HG02588 (cell line): ENCODE measurements at regions not wholly inside any gene's neighbourhood (a gene's known extent, or its start where the extent isn't known, plus 50 kb on each side); places are given as distances from the start of the nearest gene placed in this dataset.
"Not testable (repeated sequence)": the region's sequence is repeated elsewhere in the genome, so short reads cannot be mapped to it uniquely, and the experiment has no call there.

Experiments
- ATAC-seq: cut with Tn5 transposase; IDR thresholded peaks from one replicate; pipeline ENCODE4 v1.9.1; 2021; ENCODE audit warnings: mild to moderate bottlenecking, moderate library complexity; ENCODE audit not compliant: unreplicated experiment

DNA sequence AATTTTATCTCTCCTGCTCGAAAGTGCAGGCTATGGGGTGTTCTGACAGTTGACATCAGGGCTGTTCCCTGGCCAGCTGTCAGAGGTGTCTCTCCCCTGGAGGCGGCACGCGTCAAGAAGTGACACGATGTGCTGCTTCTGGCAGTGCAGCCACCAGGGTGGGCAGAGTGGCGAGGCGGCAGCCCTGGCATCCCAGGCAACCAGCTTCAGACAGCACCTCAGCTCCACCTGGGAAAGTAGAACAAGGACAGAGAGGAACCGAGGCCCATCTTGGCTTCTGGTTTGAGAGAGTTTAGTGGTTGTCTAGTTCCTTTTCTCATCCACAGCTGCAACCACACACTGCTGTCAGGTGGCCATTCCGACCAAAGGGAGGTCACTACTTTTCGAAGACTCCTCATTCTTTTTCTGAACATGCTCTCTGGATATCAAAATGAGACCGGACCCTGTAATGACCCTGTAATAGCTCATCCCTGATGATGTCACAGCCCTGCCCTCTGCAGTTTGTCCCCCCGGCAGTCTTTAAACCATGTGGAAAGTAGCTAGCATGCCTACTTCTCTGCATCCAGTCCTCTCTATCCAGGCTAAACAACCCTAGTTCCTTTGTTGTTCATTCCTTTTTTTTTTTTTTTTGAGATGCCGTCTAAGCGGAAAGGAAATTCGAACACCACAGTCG is 381.0 kb upstream of the NRP1 start:
- ATAC-seq: no peak

DNA sequence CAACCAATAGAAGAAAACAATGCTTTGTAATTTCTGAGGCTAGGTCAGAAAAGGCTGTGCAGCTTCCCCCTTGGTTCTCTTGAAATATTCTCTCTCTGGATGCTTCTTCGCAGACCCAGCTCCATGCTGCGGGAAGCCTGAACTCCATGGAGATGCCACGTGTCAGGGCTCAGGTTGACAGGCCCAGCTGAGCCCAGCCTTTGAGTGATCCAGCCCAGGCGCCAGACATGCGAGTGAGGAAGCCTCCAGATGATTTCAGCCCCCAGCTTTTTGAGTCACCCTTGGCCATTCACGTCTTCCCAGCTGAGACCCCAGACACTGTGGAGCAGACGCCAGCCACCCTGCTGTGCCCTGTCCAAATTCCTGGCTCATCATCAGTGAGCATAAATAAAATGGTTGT is 378.4 kb upstream of the NRP1 start:
- ATAC-seq: no peak

DNA sequence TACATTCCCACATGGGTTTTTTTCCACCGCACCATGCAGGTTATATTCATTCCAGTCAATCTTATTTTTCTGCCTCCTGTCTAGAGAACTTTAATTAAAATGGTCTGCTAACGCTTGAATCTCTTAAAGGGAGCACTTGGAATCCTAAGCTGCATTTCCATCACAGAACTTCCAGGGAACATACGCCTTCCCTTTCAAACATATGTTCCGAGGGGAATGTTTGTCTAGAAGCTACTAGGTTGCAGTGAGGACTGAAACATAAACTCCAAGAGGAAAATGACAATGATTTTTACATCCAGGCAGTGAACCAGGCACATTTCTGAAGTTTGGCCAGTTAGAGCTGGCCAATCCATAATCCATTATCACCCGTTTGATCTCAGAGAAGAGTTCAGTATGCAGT is 375.5 kb upstream of the NRP1 start:
- no peak for ATAC-seq

DNA sequence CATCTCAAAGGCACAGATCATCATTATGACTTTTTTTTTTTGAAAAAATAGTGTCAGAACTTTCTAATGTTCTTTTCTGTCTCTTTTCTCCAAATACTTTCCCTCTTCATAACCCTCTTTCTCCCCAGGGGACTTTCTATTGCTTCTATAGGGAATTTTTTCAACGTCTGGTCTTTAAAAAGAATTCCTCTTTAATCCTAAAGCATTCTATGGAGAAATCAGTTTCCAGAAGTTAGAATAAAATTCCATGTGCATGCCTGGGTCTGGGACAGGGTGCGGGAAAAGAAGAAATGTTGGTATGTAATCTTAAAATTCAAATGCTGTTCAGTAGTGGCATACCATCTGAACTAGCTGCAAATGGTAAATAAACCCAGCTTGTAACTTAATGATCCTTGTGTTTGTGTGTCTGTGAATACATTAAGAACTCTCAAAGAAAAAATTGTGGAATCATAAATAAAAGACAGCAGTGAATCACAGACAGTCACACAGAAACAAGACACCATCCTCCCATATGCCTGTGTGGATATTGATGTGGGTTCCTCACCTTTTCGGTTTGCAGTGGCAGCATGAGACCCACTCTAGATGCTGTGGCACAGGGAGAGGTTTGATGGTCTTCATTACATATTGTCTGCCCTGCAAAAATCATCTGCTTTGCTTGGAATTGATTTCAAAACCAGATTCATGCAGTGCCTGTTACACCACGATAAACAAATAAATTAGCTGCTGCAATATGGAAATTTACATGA is 374.7 kb upstream of the NRP1 start:
- no peak for ATAC-seq

DNA sequence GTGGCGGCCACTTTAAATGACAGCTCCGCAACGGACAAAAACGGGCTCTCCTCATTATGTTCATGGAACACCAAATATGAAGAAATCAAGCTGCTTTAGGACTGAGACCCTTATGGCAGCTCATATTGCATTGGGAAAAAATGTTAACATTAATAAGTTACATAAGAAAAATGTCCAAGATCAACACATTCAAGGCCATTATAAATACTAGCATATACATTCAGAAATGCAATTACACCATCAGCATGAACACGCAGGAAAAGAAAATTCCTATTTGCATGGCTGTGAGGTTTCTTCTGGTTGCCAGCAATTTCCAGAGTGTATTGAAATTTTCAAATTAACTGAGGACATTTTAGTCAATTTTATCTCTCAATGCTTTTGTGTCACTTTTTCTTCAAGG is 374.1 kb upstream of the NRP1 start:
- no peak for ATAC-seq

DNA sequence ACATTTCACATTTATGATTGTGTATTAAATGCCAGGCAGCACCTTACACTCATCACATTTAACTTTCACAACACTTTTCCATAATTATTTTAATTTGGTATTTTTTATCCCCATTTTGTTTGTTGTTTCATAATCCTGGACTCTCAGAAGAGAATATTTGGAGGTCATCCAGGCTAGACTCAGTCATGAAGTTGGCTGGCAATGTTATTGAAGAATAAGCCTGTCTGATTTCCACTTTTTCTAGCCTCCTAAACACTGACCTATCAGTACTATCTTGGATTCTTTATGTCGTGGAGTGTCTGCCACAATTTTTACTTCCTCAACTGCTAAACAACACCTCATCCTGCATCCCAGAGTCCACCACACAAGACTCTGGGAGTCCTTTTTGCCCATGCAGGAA is 372.3 kb upstream of the NRP1 start:
- ATAC-seq: no peak

DNA sequence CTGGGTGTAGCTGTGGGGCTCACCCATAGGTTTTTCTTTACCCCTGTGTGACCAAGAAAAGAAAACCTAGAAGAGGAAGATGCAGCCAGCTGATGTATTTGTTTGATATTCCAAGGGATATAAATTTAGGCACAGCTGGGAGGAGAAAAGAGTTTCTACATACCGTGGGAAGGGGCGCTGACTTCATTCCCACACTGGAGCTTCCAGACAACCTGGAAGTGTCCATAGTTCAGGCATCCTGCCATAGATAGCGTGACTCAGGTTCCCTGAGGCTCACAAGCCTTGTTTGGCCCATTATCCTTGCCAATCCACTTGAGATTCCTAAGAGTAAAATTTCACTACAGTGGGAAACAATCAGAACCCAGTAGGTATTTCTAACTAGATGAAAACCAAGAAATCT is 371.7 kb upstream of the NRP1 start:
- ATAC-seq: no peak

DNA sequence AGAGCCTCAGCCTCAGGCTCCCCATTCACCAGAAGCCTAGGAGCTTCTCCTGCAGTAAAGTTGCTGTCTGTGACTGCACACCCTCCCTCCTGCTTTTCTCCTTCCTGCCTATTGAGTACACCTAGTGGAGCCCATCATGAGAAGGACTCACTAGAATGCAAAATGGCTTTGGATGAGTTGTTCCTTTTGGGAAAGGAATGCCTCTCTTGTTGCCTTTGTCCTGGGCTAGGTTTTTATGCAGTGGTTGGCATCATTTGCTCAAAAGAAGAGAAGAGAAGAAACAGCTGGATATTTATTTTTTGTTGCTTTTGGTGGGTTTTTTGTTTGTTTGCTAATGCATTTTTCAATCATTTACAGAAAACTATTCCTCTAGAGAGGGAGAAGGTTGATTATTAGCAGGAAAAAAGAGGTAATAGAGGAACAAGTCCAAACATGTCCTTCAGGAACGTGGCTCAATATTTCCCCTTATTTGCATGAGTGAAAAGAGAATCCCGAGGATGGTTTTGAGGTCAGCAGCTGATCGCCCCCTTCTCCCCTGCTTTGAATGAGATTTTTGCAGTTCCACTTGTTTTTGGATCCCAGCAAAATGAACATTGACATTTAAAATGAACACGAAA is 369.9 kb upstream of the NRP1 start:
- ATAC-seq: no peak

DNA sequence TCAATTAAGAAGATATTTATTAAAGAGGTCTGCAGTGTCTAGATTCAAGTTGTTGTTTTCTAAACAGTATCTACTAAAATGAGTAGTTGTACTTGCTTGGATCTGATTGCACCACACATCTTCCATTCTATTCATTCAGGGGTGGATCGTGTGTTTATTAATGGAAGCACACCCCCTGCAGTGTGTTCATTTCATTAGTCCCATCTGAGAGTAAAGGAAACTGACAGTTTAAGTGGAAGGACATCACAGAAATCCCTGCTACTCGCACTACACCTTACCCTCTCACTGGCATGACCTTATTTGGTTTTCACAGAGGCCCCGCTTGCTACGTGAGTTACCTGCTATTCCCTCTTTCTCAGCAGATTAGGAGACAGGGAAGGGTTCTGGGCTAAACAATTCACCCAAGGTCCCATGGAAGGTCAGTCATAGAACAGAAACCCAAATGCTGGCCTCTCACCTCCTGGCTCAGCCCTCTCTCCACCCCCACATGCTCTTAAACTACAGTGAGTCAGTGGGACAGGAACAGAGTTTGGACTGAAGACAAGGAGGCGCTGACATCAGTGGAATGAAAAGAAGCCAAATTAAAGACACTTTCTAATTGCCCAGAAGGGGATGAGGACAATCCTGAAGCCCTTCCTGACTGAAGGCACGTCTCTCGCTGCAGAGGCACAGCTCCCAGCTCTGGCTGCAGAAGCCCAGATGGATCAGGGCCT is 369.2 kb upstream of the NRP1 start:
- ATAC-seq: no peak

DNA sequence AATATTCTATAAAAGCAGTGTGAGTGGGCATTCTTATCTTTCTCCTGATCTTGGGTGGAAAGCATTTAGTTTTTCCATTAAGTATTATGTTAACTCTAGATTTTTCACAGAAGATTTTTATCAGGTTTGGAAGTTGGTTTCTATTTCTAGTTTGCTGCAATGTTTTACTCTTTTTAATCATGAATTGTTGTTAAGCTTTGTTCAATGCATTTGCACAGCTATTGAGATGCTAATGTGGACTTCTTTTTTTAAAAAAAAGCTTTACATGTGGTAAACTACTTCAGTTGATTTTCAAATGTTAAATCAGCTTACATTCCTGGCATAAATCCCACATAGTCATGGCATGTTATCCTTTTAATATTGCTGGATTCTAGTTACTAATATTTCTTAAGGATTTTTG is 363.6 kb upstream of the NRP1 start:
- ATAC-seq: no peak

DNA sequence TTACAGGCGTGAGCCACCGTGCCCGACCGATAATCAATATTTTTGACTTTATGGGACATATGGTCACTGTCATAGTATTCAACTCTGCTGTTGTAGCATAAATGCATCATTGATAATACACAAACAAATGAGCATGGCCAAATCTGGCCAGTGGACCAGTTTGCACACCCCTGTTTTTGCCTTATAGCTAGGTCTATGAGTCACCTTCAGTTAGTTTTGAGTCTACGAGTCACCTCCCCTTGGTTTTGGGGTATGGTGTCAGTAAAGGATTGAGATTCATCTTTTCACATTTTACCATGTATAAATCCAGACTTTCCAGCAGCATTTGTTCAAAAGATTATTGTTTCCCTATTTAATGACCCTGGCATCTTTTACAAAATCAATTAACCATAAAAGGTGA is 362.5 kb upstream of the NRP1 start:
- no peak for ATAC-seq

DNA sequence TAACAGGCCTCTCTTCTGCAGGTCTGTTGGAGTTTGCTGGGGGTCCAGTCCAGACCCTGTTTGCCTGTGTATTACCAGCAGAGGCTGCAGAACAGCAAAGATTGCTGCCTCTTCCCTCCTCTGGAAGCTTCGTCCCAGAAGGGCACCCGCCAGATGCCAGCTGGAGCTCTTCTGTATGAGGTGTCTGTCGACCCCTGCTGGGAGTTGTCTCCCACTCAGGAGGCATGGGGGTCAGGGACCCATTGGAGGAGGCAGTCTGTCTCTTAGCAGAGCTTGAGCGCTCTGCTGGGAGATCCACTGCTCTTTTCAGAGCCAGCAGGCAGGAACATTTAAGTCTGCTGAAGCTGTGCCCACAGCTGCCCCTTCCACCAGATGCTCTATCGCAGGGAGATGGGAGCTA is 361.1 kb upstream of the NRP1 start:
- no peak for ATAC-seq

DNA sequence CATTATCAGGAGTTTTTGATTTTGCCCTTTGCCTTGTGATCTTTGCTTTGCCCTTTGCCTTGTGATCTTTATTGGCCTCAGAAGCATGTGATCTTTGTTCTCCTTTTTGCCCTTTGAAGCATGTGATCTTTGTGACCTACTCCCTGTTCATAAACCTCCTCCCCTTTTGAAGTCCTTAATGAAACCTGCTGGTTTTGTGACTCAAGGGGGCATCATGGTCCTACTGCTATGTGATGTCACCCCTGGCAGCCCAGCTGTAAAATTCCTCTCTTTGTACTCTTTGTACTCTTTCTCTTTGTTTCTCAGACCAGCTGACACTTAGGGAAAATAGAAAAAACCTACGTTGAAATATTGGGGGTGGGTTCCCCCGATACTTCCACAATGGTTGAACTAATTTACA is 356.1 kb upstream of the NRP1 start:
- not testable (repeated sequence) for ATAC-seq

DNA sequence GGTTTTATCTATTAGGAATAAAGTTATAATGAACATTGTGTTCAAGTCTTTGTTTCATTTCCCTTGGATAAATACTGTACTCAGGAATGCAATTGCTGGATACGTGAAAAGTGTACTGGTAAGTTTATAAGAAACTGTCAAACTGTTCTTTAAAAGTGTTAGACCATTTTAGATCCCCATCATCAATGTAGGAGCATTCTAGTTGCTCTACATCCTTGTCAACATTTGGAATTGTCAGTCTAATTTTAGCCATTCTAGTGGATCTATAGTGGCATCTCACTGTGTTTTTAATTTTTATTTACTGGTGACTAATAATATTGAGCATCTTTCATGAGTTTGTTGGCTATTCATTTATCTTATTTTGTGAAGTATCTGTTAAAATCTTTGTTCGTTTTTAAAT is 354.0 kb upstream of the NRP1 start:
- no peak for ATAC-seq

DNA sequence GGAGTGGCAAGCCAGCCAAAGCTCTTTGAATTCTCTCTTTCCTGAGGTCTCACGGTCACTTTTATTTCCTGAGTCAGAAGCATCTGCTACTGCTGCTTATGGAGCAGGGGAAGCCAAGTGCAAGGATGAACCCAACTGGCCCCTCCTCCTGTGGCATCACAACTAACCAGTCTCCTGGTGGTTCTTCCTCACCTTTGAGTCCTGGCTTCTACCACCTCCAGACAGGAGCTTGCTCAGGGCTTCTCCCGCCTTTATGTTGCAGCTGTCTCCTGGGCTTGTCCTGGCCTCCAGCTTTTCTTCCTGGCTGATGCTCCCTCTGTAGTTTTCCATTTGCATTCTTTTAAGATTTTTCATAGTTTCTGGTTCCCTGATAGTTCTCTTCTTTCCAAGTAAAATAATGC is 349.7 kb upstream of the NRP1 start:
- no peak for ATAC-seq

DNA sequence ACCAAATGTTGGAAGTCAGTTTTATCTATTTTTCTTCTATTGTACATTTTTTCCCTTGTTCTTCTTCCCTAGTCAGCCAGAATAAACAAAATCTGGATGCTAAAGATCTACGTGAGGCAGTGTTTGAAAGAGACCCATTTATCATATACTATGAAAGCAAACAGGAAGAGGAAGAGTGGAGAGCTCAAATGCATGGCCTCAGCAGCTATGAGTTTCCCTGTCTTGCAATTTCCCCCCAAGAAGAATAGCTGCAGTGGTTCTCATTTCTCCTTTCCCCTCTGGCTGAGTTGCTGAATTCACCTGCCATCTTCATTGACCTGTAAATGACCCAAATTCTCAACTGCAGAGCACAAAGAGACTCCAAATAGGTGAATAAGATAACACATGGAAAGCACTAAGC is 347.1 kb upstream of the NRP1 start:
- ATAC-seq: no peak

DNA sequence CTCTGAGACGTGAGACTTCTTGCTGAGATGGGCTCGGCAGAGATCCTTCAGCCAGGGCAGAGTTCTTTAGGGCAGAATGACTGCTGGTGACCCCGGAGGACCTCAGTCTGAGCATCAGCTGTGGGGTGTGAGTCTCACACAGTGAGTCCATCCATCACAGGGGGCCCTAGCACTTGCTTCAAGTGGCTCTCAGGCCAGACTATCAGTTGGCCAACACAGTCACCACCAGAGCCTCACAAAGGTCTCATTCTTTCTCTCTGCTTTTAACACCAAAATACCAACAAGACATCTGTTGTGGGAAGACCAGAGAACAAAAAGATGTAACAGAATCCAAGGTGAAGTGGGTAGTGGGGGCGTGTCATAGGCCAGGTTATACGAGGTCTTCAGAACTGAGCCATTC is 345.6 kb upstream of the NRP1 start:
- no peak for ATAC-seq

DNA sequence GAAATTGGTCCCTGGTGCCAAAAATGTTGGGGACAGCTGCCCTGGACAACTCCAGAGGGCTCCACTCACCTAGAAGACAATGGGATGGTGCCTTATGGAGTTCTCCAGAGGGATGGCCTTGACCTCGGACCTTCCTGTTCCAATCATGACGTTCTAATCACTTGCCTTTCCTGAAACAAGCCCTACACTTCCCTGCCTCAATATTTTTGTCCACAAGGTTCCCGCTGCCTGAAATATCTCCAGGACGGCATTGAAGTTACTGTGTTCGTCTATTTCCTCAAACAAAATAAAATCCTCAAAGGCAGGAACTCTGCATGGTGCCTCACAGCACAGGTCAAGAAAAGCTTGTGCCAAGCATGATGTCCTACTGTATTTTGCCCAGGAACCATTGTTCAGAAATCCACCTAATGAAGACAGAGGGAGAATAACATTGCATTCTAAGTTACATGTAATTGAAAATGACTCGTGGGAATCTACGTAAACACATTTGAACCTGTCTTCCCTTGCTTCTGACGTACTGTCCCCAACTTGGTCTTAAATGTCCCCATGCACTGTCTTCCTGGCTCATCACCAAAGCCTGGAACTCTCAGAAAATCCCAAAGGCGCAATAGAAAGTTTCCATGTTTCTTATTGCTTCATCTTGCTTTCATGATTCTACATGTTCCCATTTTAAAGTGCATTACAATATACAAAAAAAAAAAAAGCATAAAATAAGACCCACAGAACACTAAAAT is 342.3 kb upstream of the NRP1 start:
- ATAC-seq: no peak

DNA sequence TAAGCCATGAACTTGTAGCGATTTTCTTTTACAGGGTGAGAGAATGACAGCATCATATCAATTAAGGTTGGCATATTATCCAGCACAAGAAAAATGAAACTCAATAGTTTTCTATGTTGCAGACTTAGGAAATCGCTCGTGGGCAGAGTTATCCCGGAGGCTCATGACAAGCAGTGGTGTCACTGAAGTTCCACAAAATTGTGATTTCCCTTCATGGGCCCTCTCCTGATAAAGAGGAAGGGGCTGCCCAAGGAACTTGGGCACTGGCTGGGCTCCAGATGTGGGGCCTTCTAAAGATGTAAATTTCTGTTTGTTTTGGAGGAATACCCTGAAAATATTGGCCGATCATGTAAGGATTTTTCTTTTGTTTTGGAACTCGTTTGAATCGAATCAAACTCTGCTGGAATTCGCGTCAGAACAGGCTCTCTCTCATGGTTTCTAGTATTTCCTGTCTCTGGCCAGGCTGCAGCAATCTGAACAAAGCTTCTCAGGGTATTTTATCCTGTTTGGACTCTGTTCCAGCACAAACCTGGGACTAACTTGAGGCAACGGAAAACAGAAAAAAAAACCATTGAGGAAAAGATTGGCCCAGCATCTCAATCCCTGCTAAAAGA is 340.6 kb upstream of the NRP1 start:
- ATAC-seq: no peak

DNA sequence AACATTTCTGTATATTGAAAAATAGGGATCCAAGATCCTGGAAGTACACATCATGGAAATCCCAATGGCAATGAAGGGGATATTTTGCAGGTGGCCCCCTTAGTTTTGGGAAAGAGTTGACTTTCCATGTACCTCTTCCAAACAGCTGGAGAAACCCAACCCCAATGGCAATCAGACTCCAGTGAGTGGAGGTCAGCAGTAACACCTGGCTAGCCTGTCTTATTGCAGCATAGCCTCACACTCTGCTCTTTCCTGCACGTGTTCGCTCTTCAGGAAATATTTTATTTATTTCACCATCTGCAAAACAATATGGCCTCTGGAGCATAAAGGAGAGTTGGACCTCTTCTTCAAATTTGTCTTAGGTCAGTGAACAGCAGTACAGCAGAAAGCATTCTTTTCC is 340.0 kb upstream of the NRP1 start:
- ATAC-seq: no peak
